ENCODE measurements at regions not wholly inside any gene's neighbourhood (a gene's known extent, or its start where the extent isn't known, plus 50 kb on each side); places are given as distances from the start of the nearest gene placed in this dataset.
A peak's percentile ranks its signal among the peaks of the same experiment; 100 is the strongest.
"Not testable (repeated sequence)": the region's sequence is repeated elsewhere in the genome, so short reads cannot be mapped to it uniquely, and the experiment has no call there.

DNA sequence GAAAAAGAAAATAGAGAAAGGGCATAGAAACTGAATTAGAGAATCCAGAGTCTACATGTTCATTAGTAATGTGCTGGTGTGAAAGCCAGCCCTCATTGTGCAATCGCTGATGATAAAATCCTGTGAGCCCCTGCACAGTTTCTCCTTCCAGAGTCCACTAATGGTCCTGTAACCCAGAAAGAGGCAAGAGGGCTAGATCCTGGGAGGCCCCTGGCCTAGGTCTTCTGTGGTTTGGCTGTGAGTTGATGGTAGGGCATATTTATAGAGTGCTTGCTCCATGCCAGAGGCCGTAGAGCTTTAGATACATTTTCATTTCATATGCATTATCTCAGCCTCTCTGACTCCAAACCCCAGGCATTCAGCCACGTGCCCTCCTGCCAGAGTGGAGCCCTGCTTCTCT is 94.9 kb upstream of the MTHFD1L start:
- no peak overlapping the region for H3K4me3 ChIP-seq (ENCODE audit: low read length)
- peak; percentile 28 for DNase-seq (ENCODE audit: low read depth)
- no peak for TF ChIP-seq CTCF (conservative IDR thresholded peaks at IDR 0.05; ENCODE audit: low read depth, low read length)

DNA sequence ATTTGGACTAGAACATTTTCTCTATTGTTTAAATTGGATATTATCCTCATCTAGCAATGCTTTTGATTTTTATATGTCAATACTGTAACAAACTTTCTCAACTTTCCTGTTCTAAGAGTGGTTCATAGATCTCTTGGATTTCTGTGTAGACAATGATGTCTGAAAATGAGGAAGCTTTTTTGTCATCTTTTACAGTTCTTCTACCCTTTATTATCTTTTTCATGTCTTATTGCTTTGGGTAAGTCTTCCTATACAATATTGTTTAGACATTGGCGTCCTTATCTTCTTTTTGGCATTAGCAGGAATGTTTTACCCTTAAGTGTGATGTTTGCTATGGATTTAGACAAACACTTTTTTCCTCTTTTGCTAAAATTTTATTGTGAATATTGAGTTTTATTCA is 91.5 kb upstream of the MTHFD1L start:
- H3K4me3 ChIP-seq (ENCODE audit: low read length): no peak overlapping the region
- no peak for TF ChIP-seq CTCF (conservative IDR thresholded peaks at IDR 0.05; ENCODE audit: low read depth, low read length)
- no peak for DNase-seq (ENCODE audit: low read depth)

- TF ChIP-seq CTCF (conservative IDR thresholded peaks at IDR 0.05; ENCODE audit: low read depth, low read length): no peak
- peak; percentile 71 for DNase-seq (ENCODE audit: low read depth)
- peak overlapping the region; percentile 22 for H3K4me3 ChIP-seq (ENCODE audit: low read length)
Measured at GRCh38 chr6:150775415-150776203, 89.9 kb upstream of the MTHFD1L start.

GRCh38 chr6:150777736-150778135 is 87.8 kb upstream of the MTHFD1L start:
- no peak overlapping the region for H3K4me3 ChIP-seq (ENCODE audit: low read length)
- DNase-seq (ENCODE audit: low read depth): no peak
- TF ChIP-seq CTCF (conservative IDR thresholded peaks at IDR 0.05; ENCODE audit: low read depth, low read length): no peak

- TF ChIP-seq CTCF (conservative IDR thresholded peaks at IDR 0.05; ENCODE audit: low read depth, low read length): no peak
- no peak overlapping the region for H3K4me3 ChIP-seq (ENCODE audit: low read length)
- DNase-seq (ENCODE audit: low read depth): no peak
Measured at GRCh38 chr6:150783813-150784212, 81.7 kb upstream of the MTHFD1L start.

- TF ChIP-seq CTCF (conservative IDR thresholded peaks at IDR 0.05; ENCODE audit: low read depth, low read length): no peak
- DNase-seq (ENCODE audit: low read depth): no peak
- H3K4me3 ChIP-seq (ENCODE audit: low read length): no peak overlapping the region
Measured at GRCh38 chr6:150787429-150787828, 78.1 kb upstream of the MTHFD1L start.

GRCh38 chr6:150788089-150788488 is 77.4 kb upstream of the MTHFD1L start:
- no peak for TF ChIP-seq CTCF (conservative IDR thresholded peaks at IDR 0.05; ENCODE audit: low read depth, low read length)
- H3K4me3 ChIP-seq (ENCODE audit: low read length): no peak overlapping the region
- DNase-seq (ENCODE audit: low read depth): no peak

- DNase-seq (ENCODE audit: low read depth); H3K4me3 ChIP-seq (ENCODE audit: low read length): not testable (repeated sequence)
Measured at GRCh38 chr6:150789906-150790305, 75.6 kb upstream of the MTHFD1L start.
